Bronchial epithelial cell (primary cell): ENCODE measurements at regions not wholly inside any gene's neighbourhood (a gene's known extent, or its start where the extent isn't known, plus 50 kb on each side); places are given as distances from the start of the nearest gene placed in this dataset.

Source experiments
- DNase-seq: peaks from one replicate; pipeline ENCODE4 v3.0.0-alpha.2; 2010; ENCODE audit warnings: low read depth
- FAIRE-seq: peaks from 2 replicates; lab custom pipeline; 2011; peaks lifted over from hg19 to GRCh38; lab: Jason Lieb, UNC
- H3K27me3 ChIP-seq: 2 replicates; pipeline ENCODE4 v1.5.1; 2011; ENCODE audit warnings: low read length; ENCODE audit not compliant: control insufficient read depth, insufficient read depth
- H3K36me3 ChIP-seq: 2 replicates; pipeline ENCODE4 v1.5.1; 2011; ENCODE audit warnings: low read length; ENCODE audit not compliant: control insufficient read depth, insufficient read depth
- H3K4me3 ChIP-seq: 2 replicates; pipeline ENCODE4 v1.5.1; 2011; ENCODE audit warnings: mild to moderate bottlenecking, low read depth, low read length, control low read depth
- CTCF ChIP-seq: IDR thresholded peaks from 2 replicates; pipeline ENCODE4 v1.5.1; 2011; ENCODE audit warnings: mild to moderate bottlenecking, moderate library complexity, low read length, control low read depth, inconsistent platforms; ENCODE audit not compliant: insufficient read depth, severe bottlenecking

- no peak overlapping the region for H3K4me3 ChIP-seq
- H3K36me3 ChIP-seq = no peaks in the 10 kb centered on the region
- no peak for FAIRE-seq
- H3K27me3 ChIP-seq = no peaks in the 10 kb centered on the region
- TF ChIP-seq CTCF = no peak
- no peak for DNase-seq
Observed at GRCh38 chr10:6763001-6763400, 182.9 kb upstream of the PRKCQ start.

GRCh38 chr10:6759961-6760360, 179.9 kb upstream of the PRKCQ start:
- TF ChIP-seq CTCF = no peak
- FAIRE-seq (no peak), DNase-seq (no peak)
- no peaks in the 10 kb centered on the region for H3K27me3 ChIP-seq
- H3K36me3 ChIP-seq = no peaks in the 10 kb centered on the region
- H3K4me3 ChIP-seq = no peak overlapping the region

GRCh38 chr10:6757158-6757557, 177.1 kb upstream of the PRKCQ start:
- H3K4me3 ChIP-seq = no peak overlapping the region
- DNase-seq = no peak
- H3K36me3 ChIP-seq = no peaks in the 10 kb centered on the region
- FAIRE-seq = no peak
- no peak for TF ChIP-seq CTCF
- H3K27me3 ChIP-seq = no peaks in the 10 kb centered on the region

GRCh38 chr10:6756716-6757115, 176.6 kb upstream of the PRKCQ start:
- H3K36me3 ChIP-seq = no peaks in the 10 kb centered on the region
- DNase-seq = no peak
- FAIRE-seq = no peak
- no peaks in the 10 kb centered on the region for H3K27me3 ChIP-seq
- H3K4me3 ChIP-seq = no peak overlapping the region
- TF ChIP-seq CTCF = no peak

GRCh38 chr10:6755781-6756460, 175.8 kb upstream of the PRKCQ start:
- no peak for FAIRE-seq
- H3K36me3 ChIP-seq = no peaks in the 10 kb centered on the region
- H3K27me3 ChIP-seq = no peaks in the 10 kb centered on the region
- peak; percentile 81 for DNase-seq
- no peak overlapping the region for H3K4me3 ChIP-seq
- no peak for TF ChIP-seq CTCF

GRCh38 chr10:6753644-6754043, 173.6 kb upstream of the PRKCQ start:
- DNase-seq (no peak), FAIRE-seq (no peak)
- no peaks in the 10 kb centered on the region for H3K27me3 ChIP-seq
- H3K36me3 ChIP-seq = no peaks in the 10 kb centered on the region
- TF ChIP-seq CTCF = no peak
- H3K4me3 ChIP-seq = no peak overlapping the region
